ENCODE measurements at regions not wholly inside any gene's neighbourhood (a gene's known extent, or its start where the extent isn't known, plus 50 kb on each side); places are given as distances from the start of the nearest gene placed in this dataset.
"Not testable (repeated sequence)": the region's sequence is repeated elsewhere in the genome, so short reads cannot be mapped to it uniquely, and the experiment has no call there.

DNA sequence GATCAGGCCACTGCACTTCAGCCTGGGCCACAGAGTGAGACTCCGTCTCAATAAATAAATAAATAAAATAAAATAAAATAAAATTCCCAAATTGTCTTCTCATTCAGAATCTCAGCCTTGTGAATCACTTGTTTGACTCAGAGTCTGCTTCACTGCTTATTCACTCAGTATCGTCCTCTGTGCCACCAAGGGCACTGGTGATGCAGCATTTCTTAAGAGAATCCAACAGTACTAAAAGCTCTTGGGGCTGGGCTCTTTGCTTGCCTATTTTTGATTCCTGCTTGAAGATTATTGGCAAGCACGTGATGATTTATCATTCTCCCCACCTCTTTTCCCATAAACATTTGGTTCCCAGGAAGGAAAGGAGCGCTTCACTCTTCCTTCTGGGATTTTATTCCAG is 54.8 kb upstream of the HMGB1 start:
- DNase-seq (ENCODE audit: low spot score): peak; percentile 49

DNA sequence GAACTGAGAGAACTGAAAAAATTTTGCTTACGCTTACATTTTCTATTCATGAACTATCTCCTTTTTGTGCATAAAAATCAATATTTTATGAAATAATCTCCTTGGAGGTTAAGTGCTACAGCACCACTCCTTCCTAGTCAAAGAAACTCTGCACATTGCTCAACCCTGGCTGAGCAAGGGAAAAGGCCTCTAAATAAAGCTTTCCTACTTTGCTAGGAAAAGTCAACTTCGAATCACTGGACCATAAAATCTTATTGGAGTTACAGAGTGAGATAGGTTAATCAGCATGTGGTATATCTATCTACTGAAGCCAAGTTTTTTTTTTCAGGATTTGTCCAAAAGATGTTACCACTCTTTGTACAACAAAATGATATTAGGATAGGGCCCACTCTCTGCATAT is 57.5 kb upstream of the HMGB1 start:
- no peak for DNase-seq (ENCODE audit: low spot score)

- DNase-seq (ENCODE audit: low spot score): not testable (repeated sequence)
Observed at GRCh38 chr13:30523817-30524216, 58.1 kb upstream of the HMGB1 start.

DNA sequence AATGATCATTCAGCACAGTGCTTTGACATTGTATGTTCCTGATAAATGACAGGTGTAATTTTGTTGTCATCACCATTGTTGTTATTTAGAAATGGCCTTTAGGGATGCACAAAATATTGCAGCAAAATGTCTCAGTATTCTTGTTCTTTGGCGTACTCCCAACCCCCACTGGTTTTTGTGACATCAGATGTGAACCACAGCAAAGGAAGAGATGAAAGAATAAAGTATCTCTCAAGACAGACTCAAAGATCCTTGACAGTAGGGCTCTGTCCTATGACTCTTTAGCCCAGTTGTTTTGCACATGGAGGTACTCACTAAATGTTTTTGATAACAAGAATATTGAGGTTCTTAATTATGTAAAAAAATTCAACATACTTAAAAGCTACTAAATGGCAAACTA is 59.5 kb upstream of the HMGB1 start:
- DNase-seq (ENCODE audit: low spot score): not testable (repeated sequence)

DNA sequence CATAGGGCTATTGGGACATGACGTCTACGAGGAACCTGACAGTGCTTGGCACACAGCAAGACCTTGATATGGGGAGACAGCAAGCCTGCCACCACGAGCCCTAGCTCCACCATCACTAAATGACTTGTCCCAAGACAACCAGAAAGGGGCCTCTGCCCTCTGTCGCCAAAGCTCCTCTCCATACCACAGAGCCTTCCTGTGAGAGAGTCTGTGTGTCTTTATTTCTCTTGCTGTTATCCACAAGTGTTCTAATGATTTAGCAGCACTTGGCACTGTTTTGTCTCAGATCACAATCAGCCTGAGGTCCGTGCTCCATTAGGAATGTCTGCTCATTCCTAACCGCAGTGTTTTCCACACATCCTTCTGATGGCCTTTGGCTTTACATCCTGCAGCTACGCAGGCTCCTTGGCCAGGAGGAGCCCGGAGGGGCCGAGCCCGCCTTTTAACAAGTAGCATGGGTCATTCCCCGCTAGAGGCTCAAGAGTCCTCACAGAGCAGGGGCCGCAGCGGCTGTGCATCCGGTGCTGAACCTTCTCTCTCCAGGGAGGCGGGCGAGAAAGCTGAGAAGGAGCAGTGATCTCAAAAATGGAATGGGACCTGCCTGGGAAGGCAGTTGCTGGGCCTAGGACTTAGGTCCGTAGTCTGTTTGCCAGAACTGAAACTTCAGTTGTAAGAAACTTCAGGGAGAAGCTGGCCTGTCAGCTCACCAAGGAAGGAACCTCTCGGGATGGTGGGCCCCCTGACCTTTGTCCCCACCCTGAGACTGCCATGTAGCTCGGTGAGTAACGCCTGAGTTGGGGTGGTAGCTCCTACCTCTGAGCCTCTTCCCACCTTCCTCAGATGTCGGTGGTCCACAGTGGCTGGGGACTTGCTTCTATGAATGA is 61.1 kb upstream of the HMGB1 start:
- no peak for DNase-seq (ENCODE audit: low spot score)

DNA sequence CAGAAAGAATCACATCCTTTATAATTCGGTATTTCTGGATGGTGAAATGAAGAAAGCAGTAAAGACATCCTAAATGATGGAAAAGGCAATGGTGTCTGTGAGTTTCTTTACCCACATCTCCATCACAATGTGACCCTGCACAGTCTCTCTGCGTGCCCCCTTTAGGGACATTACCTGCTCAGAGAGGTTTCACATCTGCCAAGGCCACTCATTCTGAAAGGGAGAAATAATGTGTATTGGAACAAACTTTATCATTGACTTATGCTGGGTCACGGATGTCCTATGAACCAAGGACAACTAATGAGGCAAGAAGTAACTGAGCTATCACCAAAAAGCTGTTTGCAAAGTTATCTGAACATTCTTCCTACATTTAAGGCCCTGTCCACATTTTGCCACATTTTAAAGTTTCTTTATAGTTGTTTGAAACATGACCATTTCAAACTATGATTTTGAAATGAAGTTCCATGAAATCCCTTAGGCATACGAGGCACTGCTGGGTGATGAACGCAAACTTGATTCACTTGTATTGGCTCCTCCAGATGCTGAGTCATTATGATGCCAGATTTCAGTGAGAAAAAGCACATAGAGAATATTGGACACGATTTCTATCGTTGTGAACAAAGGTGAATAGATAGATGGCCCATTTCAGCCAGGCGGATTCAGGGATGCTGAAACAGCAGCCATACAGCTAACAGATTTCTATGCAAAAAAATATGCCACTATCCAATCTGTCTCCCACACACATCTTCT is 63.5 kb upstream of the HMGB1 start:
- DNase-seq (ENCODE audit: low spot score): no peak

GRCh38 chr13:30535046-30535445 is 69.3 kb upstream of the HMGB1 start:
- DNase-seq (ENCODE audit: low spot score): no peak

DNA sequence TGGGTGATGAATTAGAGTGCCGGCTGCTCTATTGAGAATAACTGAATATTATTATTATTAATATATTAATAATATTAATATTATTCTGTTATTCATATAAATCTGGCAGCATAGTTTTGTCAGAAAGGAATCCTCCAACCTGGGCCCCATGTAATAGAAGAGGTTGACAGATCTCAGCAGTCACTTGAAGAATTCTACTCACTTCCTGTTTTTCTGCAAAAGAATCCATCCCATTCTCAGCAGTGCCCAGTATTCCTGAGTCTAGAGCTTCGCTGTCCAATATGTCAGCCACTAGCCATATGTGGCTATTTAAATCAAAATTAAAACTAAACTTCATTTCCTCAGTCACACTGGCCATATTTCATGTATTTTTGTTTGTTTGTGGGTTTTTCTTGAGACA is 72.4 kb upstream of the USPL1 start:
- DNase-seq (ENCODE audit: low spot score): no peak

DNA sequence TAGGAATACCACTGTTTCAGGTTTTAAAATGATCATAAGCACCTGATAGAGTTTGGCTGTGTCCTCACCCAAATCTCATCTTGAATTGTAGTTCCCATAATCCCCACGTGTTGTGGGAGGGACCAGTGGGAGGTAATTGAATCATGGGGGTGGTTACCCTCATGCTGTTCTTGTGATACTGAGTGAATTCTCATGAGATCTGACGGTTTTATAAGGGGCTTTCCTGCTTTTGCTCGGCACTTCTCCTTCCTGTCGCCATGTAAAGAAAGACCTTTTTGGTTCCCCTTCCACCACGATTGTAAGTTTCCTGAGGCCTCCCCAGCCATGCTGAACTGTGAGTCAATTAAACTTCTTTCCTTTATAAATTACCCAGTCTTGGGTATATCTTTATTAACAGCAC is 69.7 kb upstream of the USPL1 start:
- DNase-seq (ENCODE audit: low spot score): not testable (repeated sequence)

DNA sequence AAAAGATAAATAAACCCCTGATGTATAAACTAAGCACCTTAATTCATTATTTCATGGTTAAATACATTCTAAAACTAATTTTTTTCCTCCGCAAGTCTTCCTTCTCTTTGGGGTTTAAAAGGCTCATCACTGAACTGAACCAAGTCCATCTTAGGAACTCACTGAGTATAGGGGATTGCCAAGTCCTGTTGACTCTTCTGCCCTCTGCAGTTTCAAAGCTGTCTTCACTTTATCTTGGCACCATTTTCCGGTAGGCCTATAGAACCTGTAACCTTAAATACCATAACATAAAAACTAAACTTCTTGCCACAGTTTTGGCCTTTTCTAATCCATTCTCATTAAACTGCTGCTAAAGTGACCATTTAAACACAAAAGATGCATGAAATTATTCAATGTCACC is 66.5 kb upstream of the USPL1 start:
- DNase-seq (ENCODE audit: low spot score): peak; percentile 44

DNA sequence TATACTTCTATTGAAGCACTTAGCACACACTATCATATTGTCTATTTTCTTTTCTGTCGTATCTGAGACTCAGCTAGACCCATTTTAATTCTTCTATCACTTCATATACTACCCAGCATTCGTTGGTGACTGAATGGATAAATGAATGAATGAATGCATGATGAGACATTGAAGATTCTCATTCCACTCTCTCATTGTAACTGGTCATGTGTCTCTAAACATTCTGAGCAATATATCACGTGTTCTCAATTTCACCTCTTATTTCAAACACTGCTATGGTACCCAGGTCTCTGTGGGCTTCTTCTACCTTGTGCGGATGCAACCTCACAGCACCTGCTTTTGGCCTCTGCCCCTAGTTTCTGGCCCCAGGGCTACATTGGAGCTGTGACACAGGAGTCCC is 65.2 kb upstream of the USPL1 start:
- DNase-seq (ENCODE audit: low spot score): no peak

- no peak for DNase-seq (ENCODE audit: low spot score)
Observed at GRCh38 chr13:30559274-30559673, 58.4 kb upstream of the USPL1 start.

DNA sequence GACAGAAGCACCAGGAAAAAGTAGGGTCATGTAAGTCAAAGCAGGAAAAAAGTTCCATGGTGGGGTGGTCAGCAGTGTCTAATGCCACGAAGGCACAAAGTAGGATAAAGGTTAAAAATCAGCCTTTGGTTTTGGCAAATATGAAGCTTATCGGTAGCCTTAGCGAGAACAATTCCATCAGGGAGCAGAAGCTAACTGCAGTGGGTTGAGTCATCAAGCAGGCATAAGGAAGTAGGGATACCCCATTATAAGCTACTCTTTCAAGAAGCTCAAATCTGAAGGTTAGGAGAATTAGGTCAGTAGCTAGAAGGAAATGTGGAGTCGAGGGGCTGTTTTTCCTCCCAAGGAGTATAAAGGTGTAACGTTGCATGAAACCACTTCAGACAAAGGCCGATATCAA is 57.5 kb upstream of the USPL1 start:
- DNase-seq (ENCODE audit: low spot score): no peak

DNA sequence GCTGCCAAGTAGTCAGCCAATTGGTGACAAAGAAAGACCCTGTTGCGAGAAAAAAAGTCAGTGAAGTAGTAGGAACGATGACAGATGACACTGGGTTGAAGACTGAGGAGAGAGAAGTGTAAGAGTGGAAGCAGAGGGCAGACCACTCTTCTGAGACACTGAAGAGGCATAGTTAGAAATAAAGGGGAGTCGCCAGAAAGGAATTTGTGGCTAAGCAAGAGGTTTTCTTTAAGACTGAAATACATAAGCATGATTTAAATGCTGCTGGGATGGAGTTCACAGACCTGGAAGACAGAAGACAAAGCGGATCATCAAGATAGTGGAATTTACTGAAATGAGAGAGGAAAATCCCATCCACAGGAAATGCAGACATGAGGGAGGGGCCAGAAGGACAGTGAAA is 56.2 kb upstream of the USPL1 start:
- DNase-seq (ENCODE audit: low spot score): no peak

DNA sequence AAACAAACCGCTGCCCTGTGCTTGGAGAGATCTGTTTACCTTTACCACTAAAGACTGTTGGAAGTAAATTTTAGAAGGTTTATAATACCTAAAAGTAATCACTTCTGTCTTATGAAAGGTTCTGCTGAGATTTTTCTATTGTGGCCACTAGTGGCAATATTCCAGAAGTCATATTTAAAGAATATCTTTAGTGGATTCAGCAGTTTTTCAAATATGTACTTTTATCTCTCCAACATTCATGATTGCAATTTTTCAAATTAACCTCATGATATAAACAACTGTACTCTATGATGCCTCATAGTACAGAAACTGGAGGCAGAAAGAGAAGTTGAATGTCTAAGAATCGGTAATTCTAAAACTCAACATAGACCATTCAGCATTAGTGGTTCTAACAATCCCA is 53.2 kb upstream of the USPL1 start:
- DNase-seq (ENCODE audit: low spot score): no peak

DNA sequence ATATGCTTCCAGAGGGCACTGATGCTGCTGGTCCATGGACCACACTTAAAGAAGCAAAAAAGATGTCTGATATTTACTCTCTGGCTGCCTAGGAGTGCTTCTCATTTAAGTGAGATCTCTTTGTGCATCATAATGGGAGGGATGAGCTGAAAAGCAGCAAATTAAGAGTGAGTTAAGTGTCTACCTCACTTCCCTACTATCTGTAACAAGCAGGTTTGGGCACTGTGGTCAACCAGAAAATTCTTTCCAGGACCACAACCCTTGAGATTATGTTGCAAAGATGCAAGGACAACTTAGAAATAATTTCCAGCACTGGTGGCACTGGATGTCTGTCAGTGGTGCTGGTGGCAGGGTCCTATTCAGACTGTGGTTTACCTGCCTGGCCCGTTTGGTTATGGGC is 52.1 kb upstream of the USPL1 start:
- DNase-seq (ENCODE audit: low spot score): no peak

DNA sequence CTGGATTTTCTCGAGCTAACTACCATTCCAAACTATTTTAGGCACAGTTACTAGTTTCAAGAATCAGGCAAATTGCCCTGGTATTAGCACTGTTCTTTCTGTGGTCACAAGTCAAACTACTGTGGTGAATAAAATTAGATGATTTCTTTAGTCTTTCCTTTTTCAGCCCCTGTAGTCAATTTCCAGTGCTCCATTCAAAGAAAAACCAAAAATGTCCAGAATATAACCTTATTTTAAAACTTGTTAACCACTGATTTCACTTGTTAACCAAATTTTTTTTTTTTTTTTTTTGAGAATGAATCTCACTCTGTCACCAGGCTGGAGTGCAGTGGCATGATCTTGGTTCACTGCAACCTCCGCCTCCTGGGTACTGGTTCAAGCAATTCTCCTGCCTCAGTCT is 50.6 kb upstream of the USPL1 start:
- no peak for DNase-seq (ENCODE audit: low spot score)

All from A172 (cell line).